KOPT-K1 (cell line): ENCODE measurements at regions not wholly inside any gene's neighbourhood (a gene's known extent, or its start where the extent isn't known, plus 50 kb on each side); places are given as distances from the start of the nearest gene placed in this dataset.

Experiments used
- H3K27ac ChIP-seq: fragments of 200-600 bp; sonication (generic); 2 replicates; pipeline ENCODE4 v1.5.1; 2016; ENCODE audit warnings: antibody characterized with exemption, mild to moderate bottlenecking, low read depth, low read length; ENCODE audit not compliant: poor library complexity, severe bottlenecking
- H3K36me3 ChIP-seq: fragments of 200-600 bp; sonication (generic); 2 replicates; pipeline ENCODE4 v1.5.1; 2017; ENCODE audit warnings: antibody characterized with exemption, mild to moderate bottlenecking, low read length, moderate library complexity; ENCODE audit not compliant: insufficient read depth
- H3K9me3 ChIP-seq: fragments of 200-600 bp; sonication (generic); 2 replicates; pipeline ENCODE4 v1.5.1; 2017; ENCODE audit warnings: antibody characterized with exemption, low read length, mild to moderate bottlenecking; ENCODE audit not compliant: insufficient read depth, poor library complexity, severe bottlenecking

- Histone ChIP-seq H3K27ac (no peak overlapping the region), H3K9me3 (no peaks in the 10 kb centered on the region), H3K36me3 (no peaks in the 10 kb centered on the region)
Measured at GRCh38 chr7:28358423-28358868, 53.9 kb upstream of the CREB5 start.

- Histone ChIP-seq H3K9me3 (no peaks in the 10 kb centered on the region), H3K27ac (no peak overlapping the region), H3K36me3 (no peaks in the 10 kb centered on the region)
Measured at GRCh38 chr7:28360739-28361138, 51.6 kb upstream of the CREB5 start.

- Histone ChIP-seq H3K27ac (no peak overlapping the region), H3K9me3 (no peaks in the 10 kb centered on the region), H3K36me3 (no peaks in the 10 kb centered on the region)
Measured at GRCh38 chr7:28361551-28361950, 50.8 kb upstream of the CREB5 start.

GRCh38 chr7:28362182-28362581, 50.1 kb upstream of the CREB5 start:
- H3K36me3 ChIP-seq = no peaks in the 10 kb centered on the region
- H3K9me3 ChIP-seq = no peaks in the 10 kb centered on the region
- no peak overlapping the region for H3K27ac ChIP-seq
